ENCODE measurements at regions not wholly inside any gene's neighbourhood (a gene's known extent, or its start where the extent isn't known, plus 50 kb on each side); places are given as distances from the start of the nearest gene placed in this dataset.

DNA sequence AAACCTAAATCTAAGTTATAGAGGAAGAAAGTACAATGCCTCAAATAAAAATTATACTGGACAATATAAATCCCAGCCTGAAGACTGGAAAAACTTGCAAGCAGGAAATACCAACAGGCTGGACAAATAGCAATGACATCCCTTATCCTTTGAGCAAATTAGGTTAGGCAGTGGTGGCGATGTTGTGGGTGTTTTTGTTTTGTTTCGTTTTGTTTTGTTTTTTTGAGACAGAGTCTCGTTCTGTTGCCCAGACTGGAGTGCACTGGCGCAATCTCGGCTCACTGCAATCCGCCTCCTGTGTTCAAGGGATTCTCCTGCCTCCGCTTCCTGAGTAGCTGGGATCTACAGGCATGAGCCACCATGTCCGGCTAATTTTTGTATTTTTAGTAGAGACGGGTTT lies 57.3 kb upstream of the TES start:
- TF ChIP-seq POLR2A (IDR thresholded peaks at IDR 0.05) = no peak
- no peak for TF ChIP-seq POLR2AphosphoS5 (IDR thresholded peaks at IDR 0.05)
- TF ChIP-seq, protein P1, sequence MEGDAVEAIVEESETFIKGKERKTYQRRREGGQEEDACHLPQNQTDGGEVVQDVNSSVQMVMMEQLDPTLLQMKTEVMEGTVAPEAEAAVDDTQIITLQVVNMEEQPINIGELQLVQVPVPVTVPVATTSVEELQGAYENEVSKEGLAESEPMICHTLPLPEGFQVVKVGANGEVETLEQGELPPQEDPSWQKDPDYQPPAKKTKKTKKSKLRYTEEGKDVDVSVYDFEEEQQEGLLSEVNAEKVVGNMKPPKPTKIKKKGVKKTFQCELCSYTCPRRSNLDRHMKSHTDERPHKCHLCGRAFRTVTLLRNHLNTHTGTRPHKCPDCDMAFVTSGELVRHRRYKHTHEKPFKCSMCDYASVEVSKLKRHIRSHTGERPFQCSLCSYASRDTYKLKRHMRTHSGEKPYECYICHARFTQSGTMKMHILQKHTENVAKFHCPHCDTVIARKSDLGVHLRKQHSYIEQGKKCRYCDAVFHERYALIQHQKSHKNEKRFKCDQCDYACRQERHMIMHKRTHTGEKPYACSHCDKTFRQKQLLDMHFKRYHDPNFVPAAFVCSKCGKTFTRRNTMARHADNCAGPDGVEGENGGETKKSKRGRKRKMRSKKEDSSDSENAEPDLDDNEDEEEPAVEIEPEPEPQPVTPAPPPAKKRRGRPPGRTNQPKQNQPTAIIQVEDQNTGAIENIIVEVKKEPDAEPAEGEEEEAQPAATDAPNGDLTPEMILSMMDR (IDR thresholded peaks at IDR 0.05) = no peak

Measured in sigmoid colon (tissue), 4 donors.